ENCODE measurements at regions not wholly inside any gene's neighbourhood (a gene's known extent, or its start where the extent isn't known, plus 50 kb on each side); places are given as distances from the start of the nearest gene placed in this dataset.

GRCh38 chr10:89118091-89118490 lies 89.0 kb downstream of the CH25H start:
- ChIA-PET POLR2A (ENCODE audit: partially characterized antibody) (no interaction called here), CTCF (ENCODE audit: partially characterized antibody) (interaction anchor here (1.3 kb wide), 1 partner anchor 31 kb away, joined by 3 read pairs; no protein-coding TSS in a partner anchor)
- Histone ChIP-seq H3K27me3 (ENCODE audit: insufficient read depth, low read length) (no peaks in the 10 kb centered on the region), H3K27ac (ENCODE audit: low read depth, low read length) (no peak overlapping the region), H3K9me3 (ENCODE audit: control insufficient read depth in 1 of 2, low read length in 2 of 2) (no peaks in the 10 kb centered on the region), H3K36me3 (ENCODE audit: insufficient read depth, low read length) (no peaks in the 10 kb centered on the region), H3K4me3 (ENCODE audit: low read length in 2 of 2) (no peak overlapping the region), H3K4me1 (ENCODE audit: insufficient read depth, low read length) (no peaks in the 10 kb centered on the region)
- no peaks in the 10 kb centered on the region for H3K4me1 Mint-ChIP-seq
- intact Hi-C loops (cut with micrococcal nuclease), result no loop called here
- no peak overlapping the region for H3K27ac Mint-ChIP-seq
- no peaks in the 10 kb centered on the region for H3K36me3 Mint-ChIP-seq
- no peak overlapping the region for H3K4me3 Mint-ChIP-seq
- H3K27me3 Mint-ChIP-seq, result peaks cover 17% of the 10 kb centered on the region in 2 donors
- no peak for DNase-seq
- H3K9me3 Mint-ChIP-seq, result peaks cover 0 to 3% (median 0%) of the 10 kb centered on the region in 8 donors

DNA sequence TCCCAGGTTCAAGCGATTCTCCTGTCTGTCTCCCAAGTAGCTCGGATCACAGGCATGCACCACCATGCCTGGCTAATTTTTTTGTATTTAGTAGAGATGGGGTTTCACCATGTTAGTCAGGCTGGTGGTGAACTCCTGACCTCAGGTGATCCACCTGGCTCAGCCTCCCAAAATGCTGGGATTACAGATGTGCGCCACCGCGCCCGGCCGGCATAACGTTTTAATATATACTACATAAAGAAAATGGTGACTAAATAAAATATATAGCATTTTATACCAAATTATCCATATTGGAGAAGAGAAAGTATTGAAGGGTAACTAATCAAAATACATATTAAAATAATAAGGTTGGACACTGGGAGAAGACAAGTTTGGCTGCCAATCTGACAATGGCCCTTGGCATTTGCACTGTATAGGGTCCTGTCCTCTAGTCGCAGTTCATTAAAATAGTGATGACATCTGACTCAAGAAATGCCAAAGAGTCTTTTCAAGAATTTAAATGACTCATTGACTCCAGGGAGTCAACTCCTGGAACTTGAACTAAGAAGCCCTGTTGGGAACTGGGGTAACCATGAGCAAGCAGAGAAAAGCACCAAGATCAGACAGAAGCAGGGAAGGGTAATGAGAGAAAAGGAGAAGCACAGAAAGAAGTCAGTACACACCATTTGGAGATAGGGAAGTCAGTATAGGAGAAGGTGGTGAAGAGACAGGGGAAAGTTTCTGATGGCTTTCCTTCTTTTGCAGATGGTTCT lies 91.1 kb downstream of the CH25H start:
- DNase-seq, result no peak
- Histone ChIP-seq H3K9me3 (ENCODE audit: control insufficient read depth in 1 of 2, low read length in 2 of 2) (no peaks in the 10 kb centered on the region), H3K36me3 (ENCODE audit: insufficient read depth, low read length) (no peaks in the 10 kb centered on the region), H3K27me3 (ENCODE audit: insufficient read depth, low read length) (no peaks in the 10 kb centered on the region), H3K27ac (ENCODE audit: low read depth, low read length) (no peak overlapping the region), H3K4me1 (ENCODE audit: insufficient read depth, low read length) (peaks cover 2% of the 10 kb centered on the region), H3K4me3 (ENCODE audit: low read length in 2 of 2) (no peak overlapping the region)
- H3K4me1 Mint-ChIP-seq, result peaks cover 0 to 2% (median under 1%) of the 10 kb centered on the region in 4 donors
- no peak overlapping the region for H3K4me3 Mint-ChIP-seq
- H3K36me3 Mint-ChIP-seq, result no peaks in the 10 kb centered on the region
- intact Hi-C loops (cut with micrococcal nuclease), result no loop called here
- peaks cover 15 to 17% of the 10 kb centered on the region in 2 donors for H3K27me3 Mint-ChIP-seq
- ChIA-PET CTCF (ENCODE audit: partially characterized antibody) (no interaction called here), POLR2A (ENCODE audit: partially characterized antibody) (no interaction called here)
- H3K27ac Mint-ChIP-seq, result no peak overlapping the region
- H3K9me3 Mint-ChIP-seq, result peaks cover 0 to 3% (median 0%) of the 10 kb centered on the region in 8 donors

GRCh38 chr10:89114846-89115625 lies 92.1 kb downstream of the CH25H start:
- Mint-ChIP-seq H3K4me3 (peak overlapping the region in 1 of 8 donors; percentile 23), H3K9me3 (peaks cover 0 to 3% (median 0%) of the 10 kb centered on the region in 8 donors), H3K4me1 (peaks cover 0 to 5% (median 3%) of the 10 kb centered on the region in 4 donors), H3K36me3 (no peaks in the 10 kb centered on the region), H3K27me3 (peaks cover 13 to 17% of the 10 kb centered on the region in 2 donors), H3K27ac (no peak overlapping the region)
- Histone ChIP-seq H3K36me3 (ENCODE audit: insufficient read depth, low read length) (no peaks in the 10 kb centered on the region), H3K4me1 (ENCODE audit: insufficient read depth, low read length) (peaks cover 8% of the 10 kb centered on the region), H3K27me3 (ENCODE audit: insufficient read depth, low read length) (no peaks in the 10 kb centered on the region), H3K9me3 (ENCODE audit: control insufficient read depth in 1 of 2, low read length in 2 of 2) (no peaks in the 10 kb centered on the region), H3K4me3 (ENCODE audit: low read length in 2 of 2) (no peak overlapping the region), H3K27ac (ENCODE audit: low read depth, low read length) (no peak overlapping the region)
- ChIA-PET CTCF (ENCODE audit: partially characterized antibody) (no interaction called here), POLR2A (ENCODE audit: partially characterized antibody) (no interaction called here)
- DNase-seq, result no peak
- intact Hi-C loops (cut with micrococcal nuclease), result no loop called here

DNA sequence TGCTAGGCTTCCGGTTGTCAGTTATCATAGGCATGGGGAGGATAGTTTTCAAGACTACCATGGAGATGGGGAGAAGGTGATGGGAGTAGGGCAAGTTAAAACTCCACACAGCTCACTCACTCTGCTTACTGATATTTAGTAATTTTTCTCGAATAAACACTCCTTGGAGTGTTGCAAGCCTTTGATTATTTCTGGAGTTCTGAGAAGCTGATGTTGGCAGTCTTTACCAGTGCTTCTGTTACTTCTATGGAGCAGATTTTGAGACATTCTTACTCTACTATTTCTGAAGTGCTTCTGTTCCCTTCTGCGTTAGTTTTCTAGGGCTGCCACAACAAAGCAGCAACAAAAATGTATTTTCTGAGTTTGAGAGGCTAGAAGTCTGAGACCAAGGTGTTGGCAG lies 104.4 kb downstream of the CH25H start:
- Histone ChIP-seq H3K36me3 (ENCODE audit: insufficient read depth, low read length) (no peaks in the 10 kb centered on the region), H3K27ac (ENCODE audit: low read depth, low read length) (no peak overlapping the region), H3K4me1 (ENCODE audit: insufficient read depth, low read length) (no peaks in the 10 kb centered on the region), H3K9me3 (ENCODE audit: control insufficient read depth in 1 of 2, low read length in 2 of 2) (no peaks in the 10 kb centered on the region), H3K27me3 (ENCODE audit: insufficient read depth, low read length) (no peaks in the 10 kb centered on the region), H3K4me3 (ENCODE audit: low read length in 2 of 2) (no peak overlapping the region)
- DNase-seq, result no peak
- ChIA-PET POLR2A (ENCODE audit: partially characterized antibody) (no interaction called here), CTCF (ENCODE audit: partially characterized antibody) (no interaction called here)
- intact Hi-C loops (cut with micrococcal nuclease), result no loop called here
- Mint-ChIP-seq H3K4me3 (no peak overlapping the region), H3K36me3 (peaks cover 1 to 7% of the 10 kb centered on the region in 2 donors), H3K9me3 (peaks cover 0 to 12% (median 1%) of the 10 kb centered on the region in 8 donors), H3K27me3 (no peaks in the 10 kb centered on the region), H3K27ac (no peak overlapping the region), H3K4me1 (peaks cover 0 to 5% (median 5%) of the 10 kb centered on the region in 4 donors)

GRCh38 chr10:89101943-89102342 lies 105.2 kb downstream of the CH25H start:
- Histone ChIP-seq H3K36me3 (ENCODE audit: insufficient read depth, low read length) (no peaks in the 10 kb centered on the region), H3K4me1 (ENCODE audit: insufficient read depth, low read length) (no peaks in the 10 kb centered on the region), H3K9me3 (ENCODE audit: control insufficient read depth in 1 of 2, low read length in 2 of 2) (no peaks in the 10 kb centered on the region), H3K4me3 (ENCODE audit: low read length in 2 of 2) (no peak overlapping the region), H3K27me3 (ENCODE audit: insufficient read depth, low read length) (no peaks in the 10 kb centered on the region), H3K27ac (ENCODE audit: low read depth, low read length) (no peak overlapping the region)
- H3K27me3 Mint-ChIP-seq, result no peaks in the 10 kb centered on the region
- no peak overlapping the region for H3K27ac Mint-ChIP-seq
- ChIA-PET CTCF (ENCODE audit: partially characterized antibody) (no interaction called here), POLR2A (ENCODE audit: partially characterized antibody) (no interaction called here)
- DNase-seq, result no peak
- H3K4me1 Mint-ChIP-seq, result peaks cover 0 to 5% (median 5%) of the 10 kb centered on the region in 4 donors
- peaks cover under 1 to 6% of the 10 kb centered on the region in 2 donors for H3K36me3 Mint-ChIP-seq
- no peak overlapping the region for H3K4me3 Mint-ChIP-seq
- intact Hi-C loops (cut with micrococcal nuclease), result no loop called here
- H3K9me3 Mint-ChIP-seq, result peaks cover 0 to 7% (median under 1%) of the 10 kb centered on the region in 8 donors

DNA sequence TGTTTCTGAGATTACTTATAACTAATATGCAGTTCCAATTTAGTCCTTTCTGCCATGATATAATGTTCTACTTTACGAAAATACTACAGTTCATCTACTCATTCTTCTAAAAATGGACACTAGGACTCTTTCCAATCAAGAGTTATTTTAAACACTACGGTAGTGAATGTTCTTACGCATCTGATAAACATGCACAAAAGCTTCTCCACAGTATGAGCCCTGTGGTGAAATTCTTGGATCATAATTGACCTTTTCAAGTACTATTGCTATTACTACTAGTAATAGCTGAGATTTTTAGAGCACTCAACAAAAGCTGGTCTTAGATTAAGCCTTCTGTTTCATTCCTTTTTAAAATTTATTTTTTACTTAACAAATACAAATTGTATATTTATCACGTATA lies 106.4 kb downstream of the CH25H start:
- H3K4me3 ChIP-seq (ENCODE audit: low read length in 2 of 2), result no peak overlapping the region
- no peaks in the 10 kb centered on the region for H3K9me3 ChIP-seq (ENCODE audit: control insufficient read depth in 1 of 2, low read length in 2 of 2)
- H3K4me1 ChIP-seq (ENCODE audit: insufficient read depth, low read length), result no peaks in the 10 kb centered on the region
- no peak overlapping the region for H3K27ac Mint-ChIP-seq
- no peak overlapping the region for H3K4me3 Mint-ChIP-seq
- CTCF ChIA-PET (ENCODE audit: partially characterized antibody), result no interaction called here
- H3K4me1 Mint-ChIP-seq, result peaks cover 0 to 5% (median 5%) of the 10 kb centered on the region in 4 donors
- H3K27me3 Mint-ChIP-seq, result no peaks in the 10 kb centered on the region
- no peaks in the 10 kb centered on the region for H3K36me3 ChIP-seq (ENCODE audit: insufficient read depth, low read length)
- intact Hi-C loops (cut with micrococcal nuclease), result no loop called here
- H3K27ac ChIP-seq (ENCODE audit: low read depth, low read length), result no peak overlapping the region
- no peak for DNase-seq
- H3K9me3 Mint-ChIP-seq, result no peaks in the 10 kb centered on the region
- POLR2A ChIA-PET (ENCODE audit: partially characterized antibody), result no interaction called here
- no peaks in the 10 kb centered on the region for H3K36me3 Mint-ChIP-seq
- H3K27me3 ChIP-seq (ENCODE audit: insufficient read depth, low read length), result no peaks in the 10 kb centered on the region

GRCh38 chr10:89097226-89097625 lies 106.6 kb downstream of the FAS start:
- CTCF ChIA-PET (ENCODE audit: partially characterized antibody), result interaction anchor here (0.9 kb wide), 1 partner anchor 16 kb away, joined by 4 read pairs; no protein-coding TSS in a partner anchor
- Mint-ChIP-seq H3K27ac (no peak overlapping the region), H3K36me3 (no peaks in the 10 kb centered on the region), H3K27me3 (no peaks in the 10 kb centered on the region), H3K4me3 (no peak overlapping the region), H3K4me1 (peaks cover 0 to 5% (median 5%) of the 10 kb centered on the region in 4 donors), H3K9me3 (no peaks in the 10 kb centered on the region)
- DNase-seq, result no peak
- Histone ChIP-seq H3K27me3 (ENCODE audit: insufficient read depth, low read length) (no peaks in the 10 kb centered on the region), H3K27ac (ENCODE audit: low read depth, low read length) (no peak overlapping the region), H3K36me3 (ENCODE audit: insufficient read depth, low read length) (no peaks in the 10 kb centered on the region), H3K4me3 (ENCODE audit: low read length in 2 of 2) (no peak overlapping the region), H3K4me1 (ENCODE audit: insufficient read depth, low read length) (no peaks in the 10 kb centered on the region), H3K9me3 (ENCODE audit: control insufficient read depth in 1 of 2, low read length in 2 of 2) (no peaks in the 10 kb centered on the region)
- POLR2A ChIA-PET (ENCODE audit: partially characterized antibody), result no interaction called here
- intact Hi-C loops (cut with micrococcal nuclease), result no loop called here
